DND-41 (cell line): ENCODE measurements at regions not wholly inside any gene's neighbourhood (a gene's known extent, or its start where the extent isn't known, plus 50 kb on each side); places are given as distances from the start of the nearest gene placed in this dataset.

ENCODE experiments used
- ATAC-seq: fragments of 200-7000 bp; cut with Tn5 transposase; 3 replicates; pipeline ENCODE4 v1.9.1; 2021; ENCODE audit warnings: low read depth; ENCODE audit not compliant: insufficient read depth
- DNase-seq: peaks from one replicate; pipeline ENCODE4 v3.0.0-alpha.2; 2020
- H2AFZ ChIP-seq: 2 replicates; pipeline ENCODE4 v1.6.0; 2012; ENCODE audit warnings: low read depth, low read length
- H3K27ac ChIP-seq: 2 replicates; pipeline ENCODE4 v1.5.1; 2012; ENCODE audit warnings: low read length, inconsistent platforms
- H3K27me3 ChIP-seq: fragments of 200-600 bp; sonication (generic); 2 replicates; pipeline ENCODE4 v1.6.0; 2012; ENCODE audit warnings: low read length, mild to moderate bottlenecking, inconsistent platforms; ENCODE audit not compliant: insufficient read depth, poor library complexity
- H3K36me3 ChIP-seq: 2 replicates; pipeline ENCODE4 v1.5.1; 2012; ENCODE audit warnings: low read length, inconsistent platforms; ENCODE audit not compliant: insufficient read depth
- H3K4me1 ChIP-seq: 2 replicates; pipeline ENCODE4 v1.5.1; 2012; ENCODE audit warnings: mild to moderate bottlenecking, low read length; ENCODE audit not compliant: insufficient read depth
- H3K4me2 ChIP-seq: 2 replicates; pipeline ENCODE4 v1.6.0; 2012; ENCODE audit warnings: mild to moderate bottlenecking, moderate library complexity, low read length, inconsistent platforms; ENCODE audit not compliant: insufficient read depth
- H3K4me3 ChIP-seq, 2 experiments: fragments of 200-600 bp in 1 of 2; shearing (Covaris generic) in 1 of 2; 2 replicates each; pipeline ENCODE4 v1.5.1; 2012 to 2016; ENCODE audit warnings: inconsistent platforms in 2 of 2, low read length in 2 of 2, mild to moderate bottlenecking in 2 of 2, low read depth in 1 of 2, moderate library complexity in 1 of 2
- H3K79me2 ChIP-seq: 2 replicates; pipeline ENCODE4 v1.6.0; 2012; ENCODE audit warnings: low read length, inconsistent platforms; ENCODE audit not compliant: insufficient read depth
- H3K9ac ChIP-seq: 2 replicates; pipeline ENCODE4 v1.6.0; 2012; ENCODE audit warnings: low read depth, mild to moderate bottlenecking, inconsistent platforms, low read length, moderate library complexity
- H3K9me3 ChIP-seq: 2 replicates; pipeline ENCODE4 v1.5.1; 2012; ENCODE audit warnings: low read length, moderate library complexity, mild to moderate bottlenecking, inconsistent platforms; ENCODE audit not compliant: insufficient read depth, severe bottlenecking
- H4K20me1 ChIP-seq: 2 replicates; pipeline ENCODE4 v1.6.0; 2012; ENCODE audit warnings: low read length; ENCODE audit not compliant: insufficient read depth
- CTCF ChIP-seq: IDR thresholded peaks from 2 replicates; pipeline ENCODE4 v1.5.1; 2012; ENCODE audit warnings: borderline replicate concordance, low read length, moderate library complexity, mild to moderate bottlenecking; ENCODE audit not compliant: poor library complexity, severe bottlenecking; ENCODE audit errors: extremely low read depth
- EZH2 ChIP-seq: IDR thresholded peaks from 3 replicates; pipeline ENCODE4 v1.6.1; 2012; ENCODE audit warnings: borderline replicate concordance, low read depth, mild to moderate bottlenecking, moderate library complexity, low read length, inconsistent platforms; ENCODE audit not compliant: severe bottlenecking

DNA sequence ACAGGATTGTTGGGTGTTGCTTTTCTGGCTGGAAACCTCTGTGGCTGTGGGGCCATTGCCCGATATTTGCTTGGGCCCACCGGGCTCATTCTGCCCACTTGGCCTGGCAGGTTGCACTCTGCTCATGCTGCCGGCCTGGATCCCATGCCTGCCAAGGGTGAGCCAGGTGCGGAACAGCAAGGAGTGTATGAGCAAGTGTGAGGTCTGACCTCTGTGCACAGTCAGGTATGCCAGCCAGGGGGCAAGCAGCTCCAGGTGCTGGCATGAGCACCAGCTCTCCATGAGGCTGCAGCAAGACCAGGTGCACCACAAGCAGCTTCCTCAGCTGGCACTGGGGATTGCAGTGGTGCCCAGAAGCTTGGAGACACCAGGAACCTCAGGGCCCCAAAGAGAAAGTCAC lies 65.4 kb upstream of the KIF5B start:
- no peaks in the 10 kb centered on the region for H3K79me2 ChIP-seq
- H3K4me2 ChIP-seq = no peak overlapping the region
- TF ChIP-seq CTCF (no peak), EZH2 (no peak)
- H4K20me1 ChIP-seq = no peaks in the 10 kb centered on the region
- DNase-seq (no peak), ATAC-seq (no peak)
- no peak overlapping the region for H2AFZ ChIP-seq
- no peak overlapping the region for H3K4me3 ChIP-seq
- peaks cover 16% of the 10 kb centered on the region for H3K9me3 ChIP-seq
- H3K4me1 ChIP-seq = no peaks in the 10 kb centered on the region
- no peak overlapping the region for H3K9ac ChIP-seq
- no peaks in the 10 kb centered on the region for H3K27me3 ChIP-seq
- H3K36me3 ChIP-seq = no peaks in the 10 kb centered on the region
- H3K27ac ChIP-seq = no peak overlapping the region

DNA sequence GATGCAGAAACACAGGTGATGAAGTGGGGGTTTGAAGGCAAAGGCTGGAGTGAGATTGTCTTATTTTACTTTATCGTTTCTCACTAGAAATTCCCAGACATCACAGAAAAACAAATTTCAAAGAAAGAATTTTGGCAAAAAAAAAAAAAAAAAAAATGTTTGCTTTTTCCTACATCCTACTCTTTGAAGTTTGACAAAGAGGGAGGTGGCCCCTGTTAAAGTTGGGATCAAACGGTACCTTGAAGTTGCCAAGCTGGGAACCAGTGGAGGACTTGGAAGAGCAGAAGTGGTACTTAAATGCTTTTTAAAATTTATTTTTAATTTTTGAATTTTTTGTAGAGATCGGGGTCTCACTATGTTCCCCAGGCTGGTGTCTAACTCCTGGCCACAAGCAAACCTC lies 63.9 kb upstream of the KIF5B start:
- DNase-seq (no peak), ATAC-seq (no peak)
- Histone ChIP-seq H3K9ac (no peak overlapping the region), H2AFZ (no peak overlapping the region), H3K4me2 (no peak overlapping the region), H3K9me3 (peaks cover 16% of the 10 kb centered on the region), H4K20me1 (no peaks in the 10 kb centered on the region), H3K27me3 (no peaks in the 10 kb centered on the region), H3K4me3 (no peak overlapping the region), H3K36me3 (no peaks in the 10 kb centered on the region), H3K27ac (no peak overlapping the region), H3K79me2 (no peaks in the 10 kb centered on the region), H3K4me1 (no peaks in the 10 kb centered on the region)
- TF ChIP-seq CTCF = no peak
- no peak for TF ChIP-seq EZH2

DNA sequence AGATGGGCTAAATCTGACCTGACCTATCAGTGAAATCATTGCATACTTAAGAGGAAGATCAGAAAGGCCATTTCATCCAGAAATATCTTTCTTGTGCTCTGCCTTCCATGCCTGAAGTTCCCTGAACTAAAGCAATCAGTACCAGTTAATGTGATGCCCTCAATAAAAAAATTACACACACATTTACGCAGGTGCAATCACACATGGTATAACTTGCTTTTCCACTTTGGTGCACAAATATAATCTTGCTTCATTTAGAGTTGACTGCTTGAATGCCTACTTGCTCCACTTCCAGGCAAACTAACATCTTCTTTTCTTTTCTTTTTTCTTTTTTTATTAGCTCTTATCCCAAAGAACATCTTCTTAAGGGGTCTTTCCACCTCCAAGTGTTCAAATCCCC lies 58.3 kb upstream of the KIF5B start:
- DNase-seq (no peak), ATAC-seq (no peak)
- no peaks in the 10 kb centered on the region for H3K9me3 ChIP-seq
- H3K36me3 ChIP-seq = no peaks in the 10 kb centered on the region
- no peaks in the 10 kb centered on the region for H3K4me1 ChIP-seq
- no peaks in the 10 kb centered on the region for H3K27me3 ChIP-seq
- H3K9ac ChIP-seq = no peak overlapping the region
- no peak overlapping the region for H2AFZ ChIP-seq
- H3K4me2 ChIP-seq = no peak overlapping the region
- H3K79me2 ChIP-seq = no peaks in the 10 kb centered on the region
- H4K20me1 ChIP-seq = no peaks in the 10 kb centered on the region
- H3K4me3 ChIP-seq = no peak overlapping the region
- no peak for TF ChIP-seq CTCF
- no peak for TF ChIP-seq EZH2
- no peak overlapping the region for H3K27ac ChIP-seq

GRCh38 chr10:32112055-32112454 lies 55.8 kb upstream of the KIF5B start:
- Histone ChIP-seq H3K36me3 (no peaks in the 10 kb centered on the region), H4K20me1 (no peaks in the 10 kb centered on the region), H3K9ac (no peak overlapping the region), H3K4me2 (no peak overlapping the region), H2AFZ (no peak overlapping the region), H3K79me2 (no peaks in the 10 kb centered on the region), H3K4me1 (no peaks in the 10 kb centered on the region), H3K27me3 (no peaks in the 10 kb centered on the region), H3K27ac (no peak overlapping the region), H3K9me3 (no peaks in the 10 kb centered on the region), H3K4me3 (no peak overlapping the region)
- ATAC-seq (no peak), DNase-seq (no peak)
- TF ChIP-seq CTCF (no peak), EZH2 (no peak)
